ENCODE measurements at regions not wholly inside any gene's neighbourhood (a gene's known extent, or its start where the extent isn't known, plus 50 kb on each side); places are given as distances from the start of the nearest gene placed in this dataset.

DNA sequence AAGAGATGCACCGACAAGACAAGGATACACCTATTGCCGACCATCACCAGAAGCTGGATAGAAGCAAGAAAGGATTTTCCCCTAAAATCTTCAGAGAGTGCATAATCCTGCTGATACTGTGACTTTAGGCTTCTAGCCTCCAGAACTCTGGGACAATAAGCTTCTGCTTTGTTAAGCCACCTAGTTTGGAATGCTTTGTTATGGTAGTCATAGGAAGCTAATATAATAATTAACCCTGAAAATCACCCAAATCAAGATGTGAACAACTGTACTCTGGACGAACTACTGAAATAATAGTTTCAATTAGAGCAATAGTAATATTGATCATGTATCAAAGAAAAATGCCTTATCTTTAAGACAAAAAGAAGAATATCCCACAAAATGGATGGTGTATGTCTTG, 524.6 kb downstream of the EFNB2 start:
- TF ChIP-seq, protein P1, sequence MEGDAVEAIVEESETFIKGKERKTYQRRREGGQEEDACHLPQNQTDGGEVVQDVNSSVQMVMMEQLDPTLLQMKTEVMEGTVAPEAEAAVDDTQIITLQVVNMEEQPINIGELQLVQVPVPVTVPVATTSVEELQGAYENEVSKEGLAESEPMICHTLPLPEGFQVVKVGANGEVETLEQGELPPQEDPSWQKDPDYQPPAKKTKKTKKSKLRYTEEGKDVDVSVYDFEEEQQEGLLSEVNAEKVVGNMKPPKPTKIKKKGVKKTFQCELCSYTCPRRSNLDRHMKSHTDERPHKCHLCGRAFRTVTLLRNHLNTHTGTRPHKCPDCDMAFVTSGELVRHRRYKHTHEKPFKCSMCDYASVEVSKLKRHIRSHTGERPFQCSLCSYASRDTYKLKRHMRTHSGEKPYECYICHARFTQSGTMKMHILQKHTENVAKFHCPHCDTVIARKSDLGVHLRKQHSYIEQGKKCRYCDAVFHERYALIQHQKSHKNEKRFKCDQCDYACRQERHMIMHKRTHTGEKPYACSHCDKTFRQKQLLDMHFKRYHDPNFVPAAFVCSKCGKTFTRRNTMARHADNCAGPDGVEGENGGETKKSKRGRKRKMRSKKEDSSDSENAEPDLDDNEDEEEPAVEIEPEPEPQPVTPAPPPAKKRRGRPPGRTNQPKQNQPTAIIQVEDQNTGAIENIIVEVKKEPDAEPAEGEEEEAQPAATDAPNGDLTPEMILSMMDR (IDR thresholded peaks at IDR 0.05), result no peak
- TF ChIP-seq EP300 (IDR thresholded peaks at IDR 0.05), result no peak

Measured in esophagus muscularis mucosa (tissue), 3 donors.